ENCODE measurements at regions not wholly inside any gene's neighbourhood (a gene's known extent, or its start where the extent isn't known, plus 50 kb on each side); places are given as distances from the start of the nearest gene placed in this dataset.
"Not testable (repeated sequence)": the region's sequence is repeated elsewhere in the genome, so short reads cannot be mapped to it uniquely, and the experiment has no call there.

DNA sequence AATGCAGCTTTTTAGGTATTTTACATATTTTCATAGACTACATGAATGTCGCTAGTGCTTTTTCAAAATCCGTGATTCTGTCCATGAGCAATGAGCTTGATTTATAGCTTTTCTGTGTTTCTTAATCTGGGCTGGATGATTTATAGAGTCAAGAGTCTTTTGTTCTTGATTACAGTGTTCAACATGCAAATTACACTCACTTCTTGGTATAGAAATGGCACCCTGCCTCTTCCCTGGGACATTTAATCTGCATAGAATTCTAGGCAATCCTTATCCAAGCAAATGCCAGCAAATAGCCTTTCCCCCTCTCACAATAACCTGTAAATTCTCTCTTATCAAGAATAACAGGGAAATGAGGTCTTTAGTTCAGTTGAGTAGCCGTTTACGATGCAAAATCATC, 246.2 kb upstream of the SEMA3C start:
- DNase-seq, result no peak

DNA sequence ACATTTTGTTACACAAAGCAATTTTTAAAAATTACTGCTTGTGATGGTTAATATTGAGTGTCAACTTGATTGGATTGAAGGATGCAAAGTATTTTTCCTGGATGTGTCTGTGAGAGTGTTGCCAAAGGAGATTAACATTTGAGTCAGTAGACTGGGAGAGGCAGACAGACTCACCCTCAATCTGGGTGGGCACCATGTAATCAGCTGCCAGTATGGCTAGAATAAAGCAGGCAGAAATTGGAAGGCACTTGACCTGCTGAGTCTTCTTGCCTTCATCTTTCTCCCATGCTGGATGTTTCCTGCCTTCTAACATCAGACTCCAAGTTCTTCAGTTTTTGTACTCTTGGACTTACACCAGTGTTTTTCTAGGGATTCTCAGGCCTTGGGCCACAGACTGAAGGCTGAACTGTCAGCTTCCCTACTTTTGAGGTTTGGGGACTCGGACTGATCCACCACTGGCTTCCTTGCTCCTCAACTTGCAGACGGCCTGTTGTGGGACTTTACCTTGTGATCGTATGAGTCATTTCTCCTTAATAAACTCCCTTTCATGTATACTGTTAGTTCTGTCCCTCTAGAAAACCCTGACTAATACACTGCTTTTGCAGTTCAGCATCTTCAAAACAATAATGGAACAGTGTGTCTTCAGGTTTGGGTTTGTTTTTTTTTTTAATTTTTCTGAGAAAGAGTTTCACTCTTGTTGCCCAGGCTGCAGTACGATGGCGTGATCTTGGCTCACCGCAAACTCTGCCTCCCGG, 244.1 kb upstream of the SEMA3C start:
- DNase-seq, result no peak

DNA sequence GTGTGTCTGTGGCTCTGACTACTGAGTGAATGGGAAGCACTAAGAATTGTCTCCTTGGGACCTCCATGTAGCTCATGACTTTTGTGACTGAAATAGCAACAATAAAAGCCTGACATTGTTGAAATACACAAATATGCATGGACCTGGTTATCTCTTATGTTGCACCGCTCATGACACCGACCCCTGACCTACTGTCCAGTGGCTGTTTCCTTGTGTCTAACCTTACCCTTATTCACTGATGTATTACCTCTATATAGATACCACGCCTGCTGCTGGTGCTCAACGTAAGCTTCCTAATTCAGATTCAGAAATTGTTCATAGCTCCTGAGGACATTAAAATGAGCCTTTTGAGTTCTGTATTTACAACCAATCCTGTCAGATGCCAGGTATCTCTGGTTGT, 243.4 kb upstream of the SEMA3C start:
- DNase-seq, result no peak

DNA sequence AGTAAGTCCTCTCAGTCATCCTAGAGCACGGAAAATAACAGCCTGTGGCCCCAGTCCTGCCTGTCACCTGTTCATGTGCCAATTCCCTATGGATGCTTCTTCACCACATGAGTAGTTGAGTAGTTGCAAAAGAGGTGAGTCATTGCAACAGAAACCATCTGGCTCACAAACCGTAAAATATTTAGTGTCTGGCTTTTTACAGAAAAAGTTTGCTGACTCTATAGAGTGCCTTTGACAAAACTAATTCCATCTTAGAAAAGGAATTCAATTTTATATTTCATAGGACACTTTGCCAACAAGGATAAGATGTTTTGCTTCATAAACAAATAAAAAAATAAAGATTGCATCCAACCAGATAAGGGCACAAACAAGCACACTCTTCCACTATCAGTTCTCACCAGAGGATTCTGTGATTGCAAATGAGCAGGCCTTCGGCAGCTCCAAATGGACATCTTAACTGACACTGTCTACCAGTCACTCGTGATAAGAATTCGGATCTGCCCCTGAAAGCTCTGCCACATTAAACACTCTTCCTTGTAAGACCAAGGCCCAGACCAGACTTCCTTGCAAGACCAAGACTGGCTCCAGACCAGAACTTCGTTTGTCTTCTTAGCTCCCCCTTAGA, 242.7 kb upstream of the SEMA3C start:
- DNase-seq, result no peak

DNA sequence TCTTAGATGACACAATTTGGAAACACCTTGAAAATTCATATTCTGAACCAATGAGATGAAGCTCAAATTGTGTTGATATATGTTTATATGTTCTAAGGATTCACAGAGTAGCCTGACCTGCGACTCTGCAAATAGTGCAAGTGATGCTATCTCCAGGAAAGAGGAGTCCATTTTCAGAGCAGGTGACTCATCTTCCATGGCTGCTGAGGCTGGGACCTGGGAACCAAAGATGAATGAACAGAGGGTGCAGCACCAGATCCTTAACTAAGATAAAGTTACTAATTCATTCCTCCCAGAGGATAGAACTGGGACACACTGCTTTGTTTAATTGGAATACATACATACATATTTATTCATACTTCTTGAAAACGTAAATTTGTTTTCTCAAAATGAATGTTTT, 240.6 kb upstream of the SEMA3C start:
- no peak for DNase-seq

DNA sequence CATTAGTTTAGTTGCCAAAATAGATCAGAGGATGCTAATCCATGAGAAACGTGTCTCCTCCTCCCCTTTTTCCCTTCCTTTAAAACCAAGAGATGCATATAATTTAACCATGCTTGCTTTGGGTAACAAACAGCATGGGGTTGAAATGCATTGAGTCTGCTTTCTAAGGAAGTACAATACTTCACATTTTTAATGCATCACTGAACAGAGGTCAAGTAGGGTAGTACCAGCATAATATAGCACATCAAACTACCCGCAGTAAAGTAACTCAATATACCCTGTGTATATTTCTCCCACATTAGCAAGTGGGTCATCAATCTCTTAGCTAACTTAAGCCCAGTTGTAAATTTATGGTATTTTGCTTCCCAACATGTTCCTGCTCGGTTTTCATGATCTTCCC, 239.3 kb upstream of the SEMA3C start:
- no peak for DNase-seq

DNA sequence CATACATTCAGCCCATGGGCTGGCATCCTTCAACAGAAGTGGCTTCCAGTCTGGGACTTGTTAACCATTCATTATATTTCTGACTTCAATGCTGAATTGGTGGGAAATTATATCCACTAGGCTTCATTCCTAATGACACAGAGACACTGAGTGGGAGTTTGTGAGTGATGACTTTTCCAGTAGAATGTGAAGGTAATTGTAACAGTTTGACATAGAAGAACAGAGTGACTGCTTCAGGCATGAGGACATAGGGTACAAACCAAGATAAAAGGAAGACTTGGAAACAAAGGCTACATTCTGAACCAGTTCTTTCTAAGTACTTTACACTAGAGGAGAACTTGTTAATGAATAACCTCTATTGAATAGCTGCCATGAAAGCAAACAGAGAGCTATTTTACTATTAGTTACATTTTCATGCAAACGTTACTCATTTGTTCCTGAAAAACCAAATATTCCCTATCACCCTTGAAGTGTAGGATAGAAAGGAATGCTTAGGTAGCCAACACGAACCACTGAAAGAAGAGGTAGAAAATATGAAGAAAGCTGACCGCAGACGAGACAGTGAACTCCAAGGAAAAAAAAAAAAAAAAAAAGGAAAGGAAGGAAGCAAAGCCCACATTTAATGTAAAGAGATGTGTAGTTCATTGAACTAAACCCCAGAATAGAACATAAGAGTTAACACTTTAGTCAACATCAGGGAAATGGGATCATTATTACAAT, 237.0 kb upstream of the SEMA3C start:
- no peak for DNase-seq

DNA sequence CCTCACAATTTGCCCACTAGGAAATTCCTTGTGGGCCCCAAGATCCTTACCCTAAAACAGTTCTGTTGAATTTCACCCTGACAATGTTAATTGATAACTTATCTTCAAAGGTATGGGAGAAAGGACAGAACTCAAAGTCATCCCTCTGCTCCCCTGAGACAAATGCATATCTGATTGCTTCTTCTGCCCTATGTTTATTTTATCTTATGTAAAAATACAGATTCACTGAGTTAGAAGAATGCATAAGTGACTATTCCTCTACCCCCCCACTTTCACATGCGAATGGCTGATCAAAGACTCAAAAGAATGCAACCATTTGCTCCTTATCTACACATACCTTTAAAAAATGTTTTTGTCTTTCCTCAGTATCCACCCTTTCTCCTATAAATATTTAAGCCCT, 235.7 kb upstream of the SEMA3C start:
- no peak for DNase-seq

DNA sequence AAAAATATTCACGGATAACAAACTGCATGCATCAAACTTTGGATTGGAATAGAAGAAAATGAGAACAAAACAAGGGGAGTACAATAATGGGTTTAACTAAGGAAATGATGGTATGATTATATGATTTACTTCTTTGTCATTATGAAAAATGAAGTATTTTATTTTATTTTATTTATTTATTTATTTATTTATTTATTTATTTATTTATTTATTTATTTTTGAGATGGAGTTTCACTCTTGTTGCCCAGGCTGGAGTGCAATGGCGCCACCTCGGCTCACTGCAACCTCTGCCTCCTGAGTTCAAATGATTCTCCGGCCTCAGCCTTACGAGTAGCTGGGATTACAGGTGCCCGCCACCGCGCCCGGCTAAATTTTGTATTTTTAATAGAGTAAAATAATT, 234.1 kb upstream of the SEMA3C start:
- not testable (repeated sequence) for DNase-seq

DNA sequence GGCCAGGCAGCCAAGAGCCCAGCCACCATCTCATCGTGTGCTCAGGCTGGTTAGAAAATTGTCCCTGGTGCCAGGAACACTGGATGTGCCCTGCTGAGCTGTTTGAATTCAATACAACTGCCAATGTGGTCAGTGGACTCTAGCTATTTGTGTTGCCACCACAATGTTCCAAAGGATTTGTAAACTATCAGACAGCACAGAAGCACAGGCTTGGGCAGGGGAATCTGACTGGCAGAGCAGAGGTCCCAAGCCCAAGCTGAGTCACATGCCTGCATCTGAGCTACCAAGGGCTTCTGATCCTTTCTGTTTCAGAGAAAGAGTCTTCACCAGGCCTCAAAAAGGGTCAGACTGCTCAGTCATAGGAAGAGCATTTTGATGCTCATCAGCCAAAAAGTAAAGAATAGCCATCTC, 232.1 kb upstream of the SEMA3C start:
- no peak for DNase-seq

DNA sequence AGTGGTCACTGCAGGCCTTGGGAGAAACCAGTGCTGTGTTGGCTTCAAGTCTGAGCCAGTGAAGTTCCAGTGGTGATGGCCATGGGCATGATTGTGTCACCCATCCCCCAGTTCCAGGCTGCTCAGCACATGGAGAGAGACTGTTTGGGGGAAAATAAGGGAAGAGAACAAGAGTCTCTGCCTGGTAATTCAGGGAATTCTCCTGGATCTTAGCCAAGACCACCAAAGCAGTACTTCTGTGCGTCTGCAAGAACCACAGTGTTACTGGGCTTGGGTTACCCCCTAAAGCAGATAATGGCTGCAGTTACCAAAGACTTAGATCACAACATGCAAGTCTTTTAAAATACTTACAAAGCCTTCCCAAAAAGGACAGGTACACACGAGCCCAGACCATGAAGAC, 225.0 kb upstream of the SEMA3C start:
- no peak for DNase-seq

DNA sequence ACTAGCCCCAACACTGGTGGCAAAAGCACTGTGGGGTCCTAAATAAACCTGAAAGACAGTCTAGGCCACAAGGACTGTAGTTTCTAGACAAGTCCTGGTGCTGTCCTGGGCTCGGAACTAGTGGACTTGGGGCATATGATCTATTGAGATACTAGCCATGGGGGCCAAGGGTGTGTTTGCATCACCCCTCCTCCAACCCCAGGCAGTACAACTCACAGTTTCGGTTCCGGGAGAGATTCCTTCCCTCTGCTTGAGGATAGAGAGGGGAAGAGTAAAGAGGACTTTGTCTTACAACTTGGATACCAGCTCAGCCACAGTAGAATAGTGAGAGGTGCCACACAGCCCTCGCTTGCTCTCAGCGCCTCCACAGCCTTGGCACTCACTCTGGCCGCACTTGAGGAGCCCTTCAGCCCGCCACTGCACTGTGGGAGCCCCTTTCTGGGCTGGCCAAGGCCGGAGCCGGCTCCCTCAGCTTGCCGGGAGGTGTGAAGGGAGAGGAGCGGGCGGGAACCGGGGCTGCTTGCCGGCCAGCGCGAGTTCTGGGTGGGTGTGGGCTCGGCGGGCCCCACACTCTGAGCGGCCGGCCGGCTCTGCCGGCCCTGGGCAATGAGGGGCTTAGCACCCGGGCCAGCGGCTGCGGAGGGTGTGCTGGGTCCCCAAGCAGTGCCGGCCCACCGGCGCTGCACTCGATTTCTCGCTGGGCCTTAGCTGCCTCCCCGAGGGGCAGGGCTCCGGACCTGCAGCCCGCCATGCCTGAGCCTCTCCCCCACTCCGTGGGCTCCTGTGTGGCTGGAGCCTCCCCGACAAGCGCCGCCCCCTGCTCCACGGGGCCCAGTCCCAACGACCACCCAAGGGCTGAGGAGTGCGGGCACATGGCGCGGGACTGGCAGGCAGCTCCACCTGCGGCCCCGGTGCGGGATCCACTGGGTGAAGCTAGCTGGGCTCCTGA, 222.7 kb upstream of the SEMA3C start:
- DNase-seq, result not testable (repeated sequence)

DNA sequence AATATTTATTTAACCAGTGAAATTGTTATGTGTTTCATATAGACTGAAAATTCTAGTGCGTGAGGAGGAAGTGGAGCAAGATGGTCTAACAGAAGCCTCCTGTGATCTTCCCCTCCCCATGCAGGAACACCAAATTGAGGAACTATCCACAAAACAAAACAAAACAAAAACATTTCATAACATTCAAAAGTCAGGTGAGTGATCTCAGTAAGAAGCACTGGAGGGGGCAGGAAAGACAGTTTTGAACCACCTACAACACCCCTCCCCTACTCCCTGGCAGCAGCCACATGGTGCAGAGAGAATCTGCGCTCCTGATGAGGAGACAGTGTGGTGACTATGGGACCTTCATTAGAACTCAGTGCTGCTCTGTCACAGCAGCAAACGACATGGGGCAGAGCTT, 221.9 kb upstream of the SEMA3C start:
- no peak for DNase-seq

DNA sequence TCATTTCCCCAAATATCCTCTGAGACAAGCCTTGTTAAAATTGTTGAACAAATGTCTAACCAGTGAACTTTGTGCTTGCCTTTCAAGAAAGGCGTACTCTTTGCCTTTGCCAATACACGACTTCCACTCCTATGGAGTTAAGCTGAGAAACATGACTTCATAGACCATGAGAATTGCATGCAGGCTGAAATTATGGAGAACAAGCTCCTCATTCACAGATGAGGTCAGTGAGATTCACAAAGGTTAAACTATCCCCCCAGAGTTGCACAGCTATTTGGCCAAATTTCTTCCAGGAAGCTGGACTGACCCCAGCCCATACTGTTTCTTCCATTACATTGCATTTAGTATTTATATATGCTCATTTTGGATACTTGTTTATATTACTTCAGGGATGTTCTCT, 221.4 kb upstream of the SEMA3C start:
- no peak for DNase-seq

DNA sequence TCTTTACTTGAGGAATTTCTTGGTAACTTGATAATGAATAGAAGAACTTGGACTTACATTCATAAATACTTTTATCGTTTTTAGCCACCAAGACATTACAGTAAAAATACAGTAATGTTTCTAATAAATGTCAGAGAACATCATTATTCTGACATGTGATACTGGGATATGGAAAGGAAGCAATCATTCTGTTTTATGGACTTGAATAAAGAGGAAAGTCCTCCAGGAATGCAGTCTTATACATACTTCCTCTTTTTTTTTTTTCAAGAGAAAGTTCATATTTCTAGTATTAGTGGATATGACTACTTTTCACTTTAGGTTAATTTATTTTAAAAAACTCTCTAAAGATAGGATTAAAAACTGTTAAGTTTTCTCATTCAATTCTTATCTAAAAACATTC, 220.0 kb upstream of the SEMA3C start:
- no peak for DNase-seq

DNA sequence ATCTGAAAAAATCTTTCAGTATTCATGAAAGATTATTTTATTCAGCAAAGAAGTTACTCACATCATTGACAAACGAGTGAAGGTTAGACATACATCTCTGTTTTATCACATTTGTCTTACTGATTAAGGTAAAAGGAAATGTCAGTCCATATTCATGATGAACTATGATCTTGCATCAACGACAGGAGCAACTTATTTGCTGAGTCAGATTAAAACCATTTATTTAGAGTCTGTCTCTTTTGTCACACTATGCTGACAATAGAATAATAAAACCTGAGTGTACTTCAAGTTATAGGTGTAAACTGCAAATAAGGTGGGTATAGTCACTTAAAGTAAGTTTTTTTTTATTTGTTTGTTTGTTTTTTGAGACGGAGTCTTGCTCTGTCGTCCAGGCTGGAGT, 216.5 kb upstream of the SEMA3C start:
- DNase-seq, result no peak

DNA sequence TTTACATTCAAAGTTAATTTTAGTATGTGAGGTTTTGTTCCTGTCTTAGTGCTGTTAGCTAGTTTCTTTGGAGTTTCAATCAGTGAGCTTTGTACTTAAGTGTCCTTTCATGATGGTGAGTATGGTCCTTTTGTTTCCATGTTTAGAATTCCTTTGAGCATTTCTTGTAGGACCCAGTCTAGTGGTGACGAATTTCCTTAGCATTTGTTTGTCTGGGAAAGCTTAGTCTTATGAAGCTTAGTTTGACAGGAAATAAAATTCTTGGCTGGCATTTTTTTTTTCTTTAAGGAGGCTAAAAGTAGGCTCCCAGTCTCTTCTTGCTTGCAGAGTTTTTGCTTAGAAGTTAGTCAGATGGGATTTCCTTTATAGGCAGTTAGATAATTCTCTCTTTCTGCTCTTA, 209.2 kb upstream of the SEMA3C start:
- DNase-seq, result no peak

DNA sequence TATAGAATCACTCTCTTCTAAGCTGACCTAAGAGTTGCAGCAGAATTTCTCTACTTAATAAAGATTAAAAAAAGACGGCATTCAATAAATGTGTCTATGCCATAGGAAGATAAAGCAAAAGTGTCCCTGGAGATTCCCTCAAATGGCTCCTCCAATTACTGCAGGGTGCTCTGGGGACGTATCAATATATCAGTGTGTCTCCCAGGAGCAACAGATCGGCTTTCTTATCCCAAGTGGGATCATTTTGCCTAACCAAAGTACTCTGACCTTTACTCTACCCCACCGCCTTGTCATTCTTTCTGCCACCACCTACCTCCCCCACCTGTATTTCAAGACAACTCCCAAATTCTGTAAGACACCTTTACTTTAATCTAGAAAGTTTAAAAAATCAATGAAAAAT, 202.0 kb upstream of the SEMA3C start:
- no peak for DNase-seq

DNA sequence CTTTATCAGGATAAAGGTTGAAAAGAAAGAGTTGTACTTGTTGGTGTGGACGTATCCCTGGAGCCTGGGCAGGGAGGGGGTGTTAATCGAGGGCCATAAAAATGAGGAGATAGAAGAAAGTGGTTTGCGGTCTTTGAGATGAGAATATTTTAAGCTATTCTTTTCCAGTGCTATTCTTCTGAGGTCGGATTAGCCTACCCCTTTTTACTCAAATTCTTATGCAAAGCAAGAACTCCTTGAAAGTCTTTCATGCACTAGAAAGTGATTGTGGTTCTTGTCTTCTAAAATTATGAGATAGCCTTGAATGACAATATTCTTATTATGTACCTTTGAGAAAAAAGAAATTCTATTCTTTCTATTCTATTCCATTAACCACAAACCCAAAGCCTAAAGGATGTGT, 201.3 kb upstream of the SEMA3C start:
- DNase-seq, result no peak

DNA sequence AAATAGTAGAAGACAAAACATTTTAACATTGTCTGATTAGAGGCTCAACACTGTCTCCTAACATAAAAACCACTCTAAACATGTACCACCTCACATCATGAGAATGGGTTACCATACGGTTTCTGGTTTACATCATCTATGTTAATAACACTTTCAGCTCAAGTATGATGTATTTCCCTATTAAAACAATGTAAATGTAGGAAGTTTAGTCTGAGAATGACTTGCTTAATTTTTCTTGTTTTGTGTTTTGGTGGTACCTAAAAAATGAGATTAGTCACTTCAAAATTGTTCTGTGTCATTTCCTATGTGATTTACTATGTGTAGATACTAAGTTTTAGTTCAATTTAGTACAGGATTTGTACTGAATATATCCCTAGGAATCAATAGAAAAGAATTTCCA, 195.8 kb upstream of the SEMA3C start:
- DNase-seq, result no peak

DNA sequence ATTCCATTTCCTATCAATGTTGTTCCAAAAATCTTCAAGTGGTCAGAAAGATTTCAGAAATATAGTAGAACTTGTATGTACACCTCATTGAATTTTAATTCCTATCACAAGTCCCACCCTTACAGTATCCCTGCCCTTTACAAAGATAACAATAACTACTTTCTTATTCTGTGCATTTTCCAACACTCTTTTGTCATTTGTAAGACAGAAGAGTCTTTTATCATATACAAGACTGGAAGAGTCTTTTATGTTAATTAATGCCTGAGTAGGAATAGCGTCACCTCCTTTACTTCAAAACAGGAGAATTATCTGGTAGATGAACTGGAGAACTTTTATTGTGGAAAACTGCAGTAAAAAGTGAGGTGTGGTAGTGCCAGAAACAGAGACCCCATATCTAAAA, 193.9 kb upstream of the SEMA3C start:
- DNase-seq, result no peak

DNA sequence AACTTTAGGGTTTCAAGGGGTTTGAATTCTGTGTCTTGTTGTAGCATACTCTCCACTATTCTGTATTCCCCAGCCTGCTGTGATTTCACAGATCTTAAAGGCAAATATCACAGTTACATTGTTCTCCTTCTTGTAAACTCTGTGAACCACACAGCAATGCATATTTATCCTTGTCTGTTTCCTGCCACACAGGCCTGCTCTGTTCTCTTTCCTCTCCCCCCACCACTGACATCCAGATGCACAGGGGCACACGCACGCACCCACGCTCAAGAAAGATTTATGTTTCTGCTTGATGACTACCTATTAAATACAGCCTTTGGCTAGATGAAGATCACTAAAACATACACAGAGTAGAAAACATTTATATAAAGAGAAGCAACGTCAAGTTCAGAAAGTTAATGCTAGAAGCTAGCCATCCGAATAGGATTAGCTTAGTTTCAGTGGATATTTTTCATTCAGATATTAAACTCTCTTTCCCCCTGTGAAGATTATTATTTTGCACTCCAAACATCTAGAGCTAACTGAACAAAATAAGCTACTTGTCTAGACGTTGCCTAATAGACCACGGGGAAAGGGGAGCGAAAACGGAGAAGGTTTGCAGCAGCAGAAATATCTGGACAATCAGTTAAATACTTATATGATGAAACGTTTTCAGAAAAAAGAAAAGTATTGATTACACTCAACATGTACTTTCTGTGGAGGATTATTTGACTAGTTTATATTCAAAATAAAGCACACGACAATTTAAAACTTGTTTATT, 193.1 kb upstream of the SEMA3C start:
- no peak for DNase-seq
